ENCODE measurements at regions not wholly inside any gene's neighbourhood (a gene's known extent, or its start where the extent isn't known, plus 50 kb on each side); places are given as distances from the start of the nearest gene placed in this dataset.

DNA sequence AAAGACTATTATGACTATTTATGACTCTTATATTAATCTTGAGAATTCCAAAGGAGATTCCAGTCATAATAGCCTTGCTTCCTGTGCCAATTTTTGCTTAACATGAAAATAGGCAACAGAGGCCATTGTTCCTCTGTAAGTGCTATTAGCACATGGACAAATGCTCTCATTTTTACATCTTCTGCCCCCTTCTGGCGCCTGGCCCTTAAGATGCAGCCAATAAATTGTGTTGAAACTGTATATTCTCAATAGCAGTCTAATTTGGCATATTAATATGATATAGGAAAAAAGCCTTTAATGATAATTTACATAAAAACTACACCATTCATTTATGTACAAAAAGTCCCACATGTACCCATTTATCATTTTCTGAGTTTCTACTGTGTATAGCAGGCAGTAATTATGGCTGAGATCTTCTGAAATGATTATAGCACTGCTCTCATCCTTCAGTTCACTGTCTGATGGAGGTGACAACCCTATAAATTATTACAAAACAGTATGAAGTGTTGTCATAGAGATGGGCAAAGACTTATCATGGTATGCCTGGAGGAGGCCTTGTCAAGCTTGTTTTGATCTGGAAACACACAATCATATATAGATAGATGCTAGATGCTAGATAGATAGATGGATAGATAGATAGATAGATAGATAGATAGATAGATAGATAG lies 613.3 kb downstream of the TSN start:
- in situ Hi-C loops (cut with MboI), result no loop called here
- no peaks in the 10 kb centered on the region; the same call in 1 of the 2 replicates for H3K9me3 ChIP-seq (replicated peaks; ENCODE audit: control insufficient read depth, insufficient read depth, low read depth, low read length)
- POLR2A ChIA-PET, result no interaction called here
- DNase-seq (ENCODE audit: extremely low read depth in 1 of 4, low spot score in 3 of 4) (no peak), FAIRE-seq (no peak), ATAC-seq (no peak)
- H3K79me2 ChIP-seq (ENCODE audit: control insufficient read depth, insufficient read depth, low read length), result no peaks in the 10 kb centered on the region
- WGBS (ENCODE audit: insufficient coverage, low coverage, missing lambda C conversion rate), result 0% methylated on average over 1 of the region's 1 CpG
- TF ChIP-seq RAD21 (CRISPR knock-in tag; conservative IDR thresholded peaks at IDR 0.05 in 1 of 2, IDR thresholded peaks at IDR 0.05 in 1 of 2) (0 out of 4 replicates have a peak, but pooled peaks of 1 of the 2 experiments have one; percentile 16), LARP7 (IDR thresholded peaks at IDR 0.05) (no peak)
- intact Hi-C loops (cut with micrococcal nuclease), result no loop called here
- H2AFZ ChIP-seq (ENCODE audit: low read depth, low read length), result no peak overlapping the region
- CTCF ChIA-PET (ENCODE audit: low intra/inter-chr PET ratio), result no interaction called here
- H3K9ac ChIP-seq (ENCODE audit: insufficient read depth in 1 of 2, low read depth in 2 of 2, low read length in 2 of 2), result no peak overlapping the region
- H3K4me1 ChIP-seq (replicated peaks in 1 of 2; ENCODE audit: control insufficient read depth in 2 of 2, insufficient read depth in 2 of 2, low read length in 2 of 2), result no peaks in the 10 kb centered on the region
- no peaks in the 10 kb centered on the region for H3K27me3 ChIP-seq (ENCODE audit: control insufficient read depth in 2 of 2, insufficient read depth in 2 of 2, low read length in 2 of 2)
- H4K20me1 ChIP-seq (replicated peaks; ENCODE audit: control insufficient read depth, insufficient read depth, low read length), result no peaks in the 10 kb centered on the region
- no peak overlapping the region for H3K4me3 ChIP-seq
- no peak overlapping the region for H3K27ac ChIP-seq (ENCODE audit: extremely low read depth, low read depth, low read length)
- no peaks in the 10 kb centered on the region for H3K9me1 ChIP-seq (ENCODE audit: control insufficient read depth, insufficient read depth, low read length)
- no TSS peak for BruUV-seq (replicated peaks)
- no peak overlapping the region for H3K4me2 ChIP-seq (ENCODE audit: insufficient read depth, low read length)
- no peaks in the 10 kb centered on the region for H3K36me3 ChIP-seq (ENCODE audit: control insufficient read depth, insufficient read depth, low read length)

DNA sequence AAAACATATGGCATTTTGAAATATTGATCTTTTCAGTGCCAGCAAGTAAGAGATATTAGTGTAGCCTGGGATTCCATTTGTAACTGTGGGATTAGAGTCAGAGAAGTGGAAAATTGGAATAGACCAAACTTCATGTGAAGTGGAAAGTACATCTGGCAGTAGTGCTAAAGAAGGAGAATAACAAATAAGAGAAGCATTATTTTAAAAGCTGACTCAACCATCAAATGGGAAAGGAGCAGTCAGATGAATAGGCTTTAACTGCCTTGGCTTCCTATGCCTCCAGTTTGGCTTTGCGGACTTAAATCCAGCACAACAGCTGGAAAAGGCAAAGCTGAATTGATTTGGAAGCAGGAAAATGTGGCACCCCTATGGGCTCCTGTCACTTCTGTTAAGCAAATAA lies 623.1 kb downstream of the TSN start:
- no peaks in the 10 kb centered on the region for H3K4me1 ChIP-seq (replicated peaks in 1 of 2; ENCODE audit: control insufficient read depth in 2 of 2, insufficient read depth in 2 of 2, low read length in 2 of 2)
- no peak for DNase-seq (ENCODE audit: extremely low read depth in 1 of 4, low spot score in 3 of 4)
- H3K27ac ChIP-seq (ENCODE audit: extremely low read depth, low read depth, low read length), result no peak overlapping the region
- H3K27me3 ChIP-seq (ENCODE audit: control insufficient read depth in 2 of 2, insufficient read depth in 2 of 2, low read length in 2 of 2), result no peaks in the 10 kb centered on the region
- ChIA-PET POLR2A (no interaction called here), CTCF (ENCODE audit: low intra/inter-chr PET ratio) (no interaction called here)
- no peak overlapping the region for H3K4me3 ChIP-seq
- H2AFZ ChIP-seq (ENCODE audit: low read depth, low read length), result no peak overlapping the region
- H3K79me2 ChIP-seq (ENCODE audit: control insufficient read depth, insufficient read depth, low read length), result no peaks in the 10 kb centered on the region
- no peaks in the 10 kb centered on the region for H3K36me3 ChIP-seq (ENCODE audit: control insufficient read depth, insufficient read depth, low read length)
- in situ Hi-C loops (cut with MboI) (no loop called here), intact Hi-C loops (cut with micrococcal nuclease) (no loop called here)
- H3K9me3 ChIP-seq (replicated peaks; ENCODE audit: control insufficient read depth, insufficient read depth, low read depth, low read length), result no peaks in the 10 kb centered on the region
- H3K9me1 ChIP-seq (ENCODE audit: control insufficient read depth, insufficient read depth, low read length), result no peaks in the 10 kb centered on the region
- peak; percentile 46 for FAIRE-seq
- H3K4me2 ChIP-seq (ENCODE audit: insufficient read depth, low read length), result no peak overlapping the region
- no TSS peak for BruUV-seq (replicated peaks)
- 6% methylated on average over 1 of the region's 1 CpG for WGBS (ENCODE audit: insufficient coverage, low coverage, missing lambda C conversion rate)
- H4K20me1 ChIP-seq (replicated peaks; ENCODE audit: control insufficient read depth, insufficient read depth, low read length), result no peaks in the 10 kb centered on the region
- ATAC-seq, result no peak
- H3K9ac ChIP-seq (ENCODE audit: insufficient read depth in 1 of 2, low read depth in 2 of 2, low read length in 2 of 2), result no peak overlapping the region
- TF ChIP-seq EZH2 (IDR thresholded peaks at IDR 0.05; ENCODE audit: borderline replicate concordance, low read depth, low read length), result no peak
- no peak for TF ChIP-seq ZNF134 (CRISPR knock-in tag; conservative IDR thresholded peaks at IDR 0.05)
- no peak for TF ChIP-seq EGR1 (conservative IDR thresholded peaks at IDR 0.05)
- no peak for TF ChIP-seq TRIM25 (IDR thresholded peaks at IDR 0.05; ENCODE audit: borderline replicate concordance)
- no peak for TF ChIP-seq ZNF280A (IDR thresholded peaks at IDR 0.05; ENCODE audit: low read depth, partially characterized antibody)
- no peak for TF ChIP-seq BRF2 (IDR thresholded peaks at IDR 0.05; ENCODE audit: borderline replicate concordance, insufficient read depth, insufficient read length)
- TF ChIP-seq KLF16 (IDR thresholded peaks at IDR 0.05), result no peak
- TF ChIP-seq, protein P1, sequence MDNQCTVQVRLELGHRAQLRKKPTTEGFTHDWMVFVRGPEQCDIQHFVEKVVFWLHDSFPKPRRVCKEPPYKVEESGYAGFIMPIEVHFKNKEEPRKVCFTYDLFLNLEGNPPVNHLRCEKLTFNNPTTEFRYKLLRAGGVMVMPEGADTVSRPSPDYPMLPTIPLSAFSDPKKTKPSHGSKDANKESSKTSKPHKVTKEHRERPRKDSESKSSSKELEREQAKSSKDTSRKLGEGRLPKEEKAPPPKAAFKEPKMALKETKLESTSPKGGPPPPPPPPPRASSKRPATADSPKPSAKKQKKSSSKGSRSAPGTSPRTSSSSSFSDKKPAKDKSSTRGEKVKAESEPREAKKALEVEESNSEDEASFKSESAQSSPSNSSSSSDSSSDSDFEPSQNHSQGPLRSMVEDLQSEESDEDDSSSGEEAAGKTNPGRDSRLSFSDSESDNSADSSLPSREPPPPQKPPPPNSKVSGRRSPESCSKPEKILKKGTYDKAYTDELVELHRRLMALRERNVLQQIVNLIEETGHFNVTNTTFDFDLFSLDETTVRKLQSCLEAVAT (IDR thresholded peaks at IDR 0.05), result no peak
